PFSK-1 (cell line): ENCODE measurements at regions not wholly inside any gene's neighbourhood (a gene's known extent, or its start where the extent isn't known, plus 50 kb on each side); places are given as distances from the start of the nearest gene placed in this dataset.
A peak's percentile ranks its signal among the peaks of the same experiment; 100 is the strongest.

Experiments
- FOXP2 ChIP-seq: optimal IDR thresholded peaks from 2 replicates; pipeline ENCODE3; 2011; ENCODE audit warnings: borderline replicate concordance, control low read depth, inconsistent platforms; ENCODE audit not compliant: insufficient read depth; ENCODE audit errors: extremely low read length, extremely low read depth
- POLR2AphosphoS5 ChIP-seq: IDR thresholded peaks from 2 replicates; pipeline ENCODE4 v1.6.1; 2012; ENCODE audit warnings: low read depth, mild to moderate bottlenecking, control low read depth, low read length, moderate library complexity
- SIN3A ChIP-seq: IDR thresholded peaks from 2 replicates; pipeline ENCODE4 v1.6.1; 2012; ENCODE audit warnings: mild to moderate bottlenecking, low read length, moderate library complexity, borderline replicate concordance; ENCODE audit not compliant: insufficient read depth
- TAF1 ChIP-seq: IDR thresholded peaks from 2 replicates; pipeline ENCODE4 v1.6.1; 2012; ENCODE audit warnings: low read length, control low read depth, borderline replicate concordance; ENCODE audit not compliant: insufficient read depth
- TF ChIP-seq, protein P1 (sequence below), 2 experiments: IDR thresholded peaks; 2 replicates each; pipeline versions ENCODE4 v1.6.1 to v1.8.0; 2011 to 2012; ENCODE audit warnings: low read depth in 2 of 2, low read length in 2 of 2, control low read depth in 1 of 2, inconsistent platforms in 1 of 2, mild to moderate bottlenecking in 1 of 2, moderate library complexity in 1 of 2; ENCODE audit not compliant: insufficient read depth in 1 of 2

DNA sequence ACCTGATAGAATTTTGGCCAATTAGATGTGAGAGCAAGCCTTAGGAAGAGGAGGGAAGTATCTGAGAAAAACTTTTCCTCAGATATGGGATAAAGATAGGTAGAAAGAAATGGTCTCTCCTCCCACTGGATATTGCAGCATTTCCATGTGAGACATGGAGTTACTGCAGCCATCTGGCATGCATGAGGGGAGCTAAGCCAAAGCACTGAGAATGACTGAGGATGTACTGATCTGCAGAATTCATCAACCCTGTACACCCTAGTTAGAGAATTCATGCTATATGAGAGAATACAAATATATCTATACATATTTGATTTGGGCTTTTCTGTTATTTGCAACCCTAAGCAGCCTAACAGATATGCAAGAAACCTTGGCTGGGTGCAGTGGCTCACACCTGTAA, 52.5 kb upstream of the RPL34 start:
- TF ChIP-seq, protein P1, sequence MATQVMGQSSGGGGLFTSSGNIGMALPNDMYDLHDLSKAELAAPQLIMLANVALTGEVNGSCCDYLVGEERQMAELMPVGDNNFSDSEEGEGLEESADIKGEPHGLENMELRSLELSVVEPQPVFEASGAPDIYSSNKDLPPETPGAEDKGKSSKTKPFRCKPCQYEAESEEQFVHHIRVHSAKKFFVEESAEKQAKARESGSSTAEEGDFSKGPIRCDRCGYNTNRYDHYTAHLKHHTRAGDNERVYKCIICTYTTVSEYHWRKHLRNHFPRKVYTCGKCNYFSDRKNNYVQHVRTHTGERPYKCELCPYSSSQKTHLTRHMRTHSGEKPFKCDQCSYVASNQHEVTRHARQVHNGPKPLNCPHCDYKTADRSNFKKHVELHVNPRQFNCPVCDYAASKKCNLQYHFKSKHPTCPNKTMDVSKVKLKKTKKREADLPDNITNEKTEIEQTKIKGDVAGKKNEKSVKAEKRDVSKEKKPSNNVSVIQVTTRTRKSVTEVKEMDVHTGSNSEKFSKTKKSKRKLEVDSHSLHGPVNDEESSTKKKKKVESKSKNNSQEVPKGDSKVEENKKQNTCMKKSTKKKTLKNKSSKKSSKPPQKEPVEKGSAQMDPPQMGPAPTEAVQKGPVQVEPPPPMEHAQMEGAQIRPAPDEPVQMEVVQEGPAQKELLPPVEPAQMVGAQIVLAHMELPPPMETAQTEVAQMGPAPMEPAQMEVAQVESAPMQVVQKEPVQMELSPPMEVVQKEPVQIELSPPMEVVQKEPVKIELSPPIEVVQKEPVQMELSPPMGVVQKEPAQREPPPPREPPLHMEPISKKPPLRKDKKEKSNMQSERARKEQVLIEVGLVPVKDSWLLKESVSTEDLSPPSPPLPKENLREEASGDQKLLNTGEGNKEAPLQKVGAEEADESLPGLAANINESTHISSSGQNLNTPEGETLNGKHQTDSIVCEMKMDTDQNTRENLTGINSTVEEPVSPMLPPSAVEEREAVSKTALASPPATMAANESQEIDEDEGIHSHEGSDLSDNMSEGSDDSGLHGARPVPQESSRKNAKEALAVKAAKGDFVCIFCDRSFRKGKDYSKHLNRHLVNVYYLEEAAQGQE (IDR thresholded peaks at IDR 0.05; ENCODE audit: insufficient read depth in 1 of 2, low read depth in 2 of 2, low read length in 2 of 2): no peak
- TF ChIP-seq FOXP2: no peak
- TF ChIP-seq TAF1: no peak
- TF ChIP-seq POLR2AphosphoS5: no peak
- TF ChIP-seq SIN3A: no peak

- no peak for TF ChIP-seq SIN3A
- no peak for TF ChIP-seq FOXP2
- TF ChIP-seq, protein P1 (IDR thresholded peaks at IDR 0.05; ENCODE audit: insufficient read depth in 1 of 2, low read depth in 2 of 2, low read length in 2 of 2): no peak
These were observed 59.3 kb upstream of the RPL34 start for GRCh38 chr4:108561116-108561515.

DNA sequence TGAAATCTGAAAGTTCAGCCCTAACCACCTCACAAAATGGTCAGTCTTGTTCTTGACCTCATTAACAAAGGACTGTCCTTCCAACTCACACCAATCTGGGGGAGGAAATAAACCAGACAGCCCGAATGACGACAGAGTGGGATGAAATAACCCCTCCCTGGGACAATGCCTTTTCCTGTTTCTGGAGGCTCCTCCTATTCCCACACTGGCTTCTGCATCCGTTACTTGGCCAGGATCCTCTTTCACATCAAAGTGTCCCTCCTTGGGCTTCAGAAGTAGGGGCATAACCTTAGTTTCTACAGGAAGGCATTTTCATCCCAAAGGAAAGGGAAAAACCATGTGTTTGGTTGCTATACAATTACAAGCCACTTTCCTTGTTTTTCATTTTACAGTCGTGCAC, 59.8 kb upstream of the RPL34 start:
- TF ChIP-seq, protein P1 (IDR thresholded peaks at IDR 0.05; ENCODE audit: insufficient read depth in 1 of 2, low read depth in 2 of 2, low read length in 2 of 2): peak in 1 of 2 experiments; percentile 29; a peak in 1 of 4 replicates
- no peak for TF ChIP-seq SIN3A
- 0 out of 2 replicates have a peak, but pooled peaks have one; percentile 21 for TF ChIP-seq POLR2AphosphoS5
- TF ChIP-seq FOXP2: no peak

- TF ChIP-seq TAF1 (no peak), POLR2AphosphoS5 (no peak), SIN3A (no peak), FOXP2 (no peak)
- TF ChIP-seq, protein P1 (IDR thresholded peaks at IDR 0.05; ENCODE audit: insufficient read depth in 1 of 2, low read depth in 2 of 2, low read length in 2 of 2): no peak
These were observed 60.5 kb upstream of the RPL34 start for GRCh38 chr4:108559911-108560310.

GRCh38 chr4:108559068-108559793, 61.1 kb upstream of the RPL34 start:
- TF ChIP-seq POLR2AphosphoS5 (no peak), FOXP2 (no peak), SIN3A (no peak), TAF1 (no peak)
- TF ChIP-seq, protein P1 (IDR thresholded peaks at IDR 0.05; ENCODE audit: insufficient read depth in 1 of 2, low read depth in 2 of 2, low read length in 2 of 2): no peak
